GM18511 (cell line): ENCODE measurements at regions not wholly inside any gene's neighbourhood (a gene's known extent, or its start where the extent isn't known, plus 50 kb on each side); places are given as distances from the start of the nearest gene placed in this dataset.

ENCODE experiments used
- ATAC-seq: cut with Tn5 transposase; IDR thresholded peaks from one replicate; pipeline ENCODE4 v1.9.1; 2021; ENCODE audit warnings: mild to moderate bottlenecking, moderate library complexity; ENCODE audit not compliant: unreplicated experiment

- no peak for ATAC-seq
These were observed 451.4 kb downstream of the WDR72 start for GRCh38 chr15:53307952-53308624.

DNA sequence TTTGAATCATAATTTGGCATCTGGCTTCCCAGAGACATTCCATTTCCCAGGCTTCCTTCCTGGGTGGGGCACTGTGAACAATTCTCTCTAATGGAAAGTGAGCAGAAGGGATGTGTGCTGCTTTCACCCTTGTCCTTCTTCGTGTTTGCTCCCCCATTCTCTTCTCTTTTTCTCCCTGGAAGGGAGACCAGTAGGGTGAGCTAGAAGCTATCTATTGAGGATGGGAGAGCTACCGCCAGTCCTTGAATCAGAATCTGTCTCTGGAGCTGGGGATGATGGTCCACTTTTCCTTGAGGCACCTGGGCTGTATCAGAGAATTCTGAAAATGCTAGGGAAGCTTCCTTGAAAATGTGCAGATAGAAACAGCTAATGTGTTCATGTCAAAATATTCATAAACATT lies 453.9 kb downstream of the WDR72 start:
- ATAC-seq, result no peak

DNA sequence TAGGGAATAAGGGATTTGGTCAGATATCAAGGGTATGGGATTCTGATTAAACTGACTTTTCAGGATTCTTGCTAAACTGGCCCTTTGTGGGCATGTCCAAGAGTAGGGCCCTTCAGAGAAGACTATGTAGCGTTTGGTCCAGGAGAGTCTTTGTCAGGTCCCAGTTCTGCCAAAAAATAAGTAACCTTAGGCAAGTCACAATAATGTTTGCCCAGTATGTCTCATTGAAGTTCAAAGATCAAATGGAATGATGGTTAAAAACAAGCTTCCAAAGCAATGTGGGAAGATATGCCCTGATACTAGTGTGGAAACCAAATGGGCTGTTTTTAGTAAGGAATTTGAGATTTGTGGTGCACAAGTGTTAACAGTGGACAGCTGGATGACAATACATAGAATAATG lies 454.4 kb downstream of the WDR72 start:
- no peak for ATAC-seq

GRCh38 chr15:53297828-53298227 lies 461.6 kb downstream of the WDR72 start:
- ATAC-seq, result no peak

DNA sequence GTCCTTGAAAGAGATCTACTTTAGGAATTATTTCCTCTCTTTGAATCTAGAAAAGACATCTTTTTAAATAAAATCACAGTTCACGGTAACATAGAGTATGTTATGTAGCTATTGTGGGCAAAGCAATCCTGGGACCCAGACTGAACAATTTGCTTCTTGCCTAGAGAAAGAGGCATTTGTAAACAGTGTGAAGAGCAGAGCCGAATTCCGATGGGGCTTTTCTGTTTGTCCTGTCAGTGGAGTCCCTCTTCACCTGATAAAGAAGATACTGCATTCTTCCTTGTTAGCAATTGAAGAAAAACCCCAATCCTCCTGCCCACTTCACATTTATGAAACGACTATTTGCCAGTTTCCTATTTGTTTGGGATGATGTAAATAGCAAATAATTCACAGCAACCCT lies 462.9 kb downstream of the WDR72 start:
- no peak for ATAC-seq

DNA sequence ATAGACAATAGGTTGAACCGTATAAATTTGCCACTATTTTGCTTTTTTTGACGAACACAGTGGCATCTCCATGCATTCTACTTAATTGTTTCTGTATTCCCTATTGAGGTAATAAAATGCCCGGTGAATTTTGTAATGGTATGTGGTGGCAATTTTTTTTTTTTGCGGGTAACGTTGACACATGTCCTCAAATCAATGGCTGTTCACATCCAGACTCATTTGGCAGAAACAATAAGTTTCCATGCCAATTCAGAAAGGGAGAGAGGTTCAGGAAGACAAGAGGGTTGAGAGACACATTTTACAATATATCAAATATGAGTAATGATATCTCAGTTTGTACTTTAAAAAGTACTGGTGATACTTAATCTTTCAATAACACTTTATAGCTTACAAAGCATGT lies 463.9 kb downstream of the WDR72 start:
- ATAC-seq, result no peak

GRCh38 chr15:53288542-53288941 lies 470.9 kb downstream of the WDR72 start:
- ATAC-seq, result no peak

DNA sequence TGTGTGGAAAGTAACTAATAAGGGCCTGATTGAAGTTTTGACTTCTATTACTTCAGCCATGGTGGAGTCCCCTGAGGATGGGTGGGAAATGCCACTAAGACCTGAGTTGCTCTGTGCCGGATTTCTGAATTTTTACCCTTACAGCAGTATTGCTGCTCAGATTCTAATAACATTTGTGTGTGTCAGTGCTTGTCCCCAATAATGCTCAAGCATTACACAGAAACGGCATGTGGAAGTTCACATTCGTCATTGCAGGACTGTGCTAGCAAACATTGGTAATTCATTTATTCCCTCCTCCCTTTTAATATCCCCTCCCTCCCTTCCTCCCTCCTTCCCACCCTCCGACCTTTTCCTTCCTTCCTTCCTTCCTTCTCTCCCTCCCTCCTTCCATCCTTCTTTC lies 484.5 kb upstream of the ONECUT1 start:
- no peak for ATAC-seq

- no peak for ATAC-seq
These were observed 482.0 kb upstream of the ONECUT1 start for GRCh38 chr15:53272116-53272515.

- ATAC-seq, result no peak
These were observed 476.0 kb upstream of the ONECUT1 start for GRCh38 chr15:53266176-53266575.

- no peak for ATAC-seq
These were observed 470.5 kb upstream of the ONECUT1 start for GRCh38 chr15:53260647-53261046.

GRCh38 chr15:53256457-53256856 lies 466.3 kb upstream of the ONECUT1 start:
- ATAC-seq, result no peak

- no peak for ATAC-seq
These were observed 465.9 kb upstream of the ONECUT1 start for GRCh38 chr15:53256043-53256442.

DNA sequence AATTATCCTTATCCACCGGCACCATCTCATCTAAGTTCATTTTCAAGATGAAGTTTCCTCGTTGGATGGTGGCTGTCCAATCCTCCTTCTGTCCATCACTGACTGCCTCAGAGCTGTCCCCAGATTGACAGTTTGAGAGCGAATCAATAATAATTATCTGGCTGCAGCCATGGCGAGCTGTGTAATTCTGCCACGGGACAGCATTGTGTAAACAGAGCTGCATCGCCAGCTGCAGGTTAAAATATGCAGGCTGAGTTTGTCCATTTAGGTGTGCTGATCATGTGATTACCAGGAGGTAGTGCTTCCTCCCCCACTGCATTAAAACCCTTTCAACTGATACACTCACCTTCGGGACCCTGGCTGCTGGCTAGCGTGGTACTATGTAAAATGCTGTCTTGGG lies 461.9 kb upstream of the ONECUT1 start:
- ATAC-seq, result no peak

GRCh38 chr15:53251523-53251922 lies 461.4 kb upstream of the ONECUT1 start:
- no peak for ATAC-seq

DNA sequence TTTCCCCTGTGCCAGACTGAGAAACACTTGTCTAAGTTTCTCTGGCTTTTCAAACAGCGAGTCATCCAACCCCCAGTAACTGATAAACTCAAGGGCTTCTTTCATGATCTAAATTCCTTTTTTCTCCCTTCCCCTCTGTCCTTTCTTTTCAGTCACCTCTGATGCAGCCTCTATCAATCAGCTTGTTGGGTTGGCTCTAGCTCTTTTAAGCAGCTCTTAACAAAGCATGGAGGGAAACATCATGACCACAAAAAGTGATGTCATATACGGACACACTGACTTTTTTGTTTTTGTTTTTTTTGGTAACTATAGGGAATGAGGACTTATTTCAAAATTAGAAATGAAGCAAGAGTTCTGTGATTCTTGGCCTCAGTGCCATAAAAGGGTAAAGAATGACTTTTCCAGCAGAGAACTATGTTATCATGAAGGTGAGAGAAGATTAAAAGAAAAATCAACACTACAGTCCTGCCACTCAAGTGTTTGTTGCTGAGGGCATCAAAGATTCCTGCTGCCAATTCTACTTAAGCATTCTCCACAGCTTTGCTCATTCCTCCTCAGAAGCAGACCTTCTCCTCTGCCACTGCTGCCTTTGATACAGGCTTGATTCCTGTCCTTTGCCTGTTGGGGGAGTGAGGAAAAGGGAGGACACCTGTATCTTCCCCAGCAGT lies 457.0 kb upstream of the ONECUT1 start:
- ATAC-seq, result no peak

DNA sequence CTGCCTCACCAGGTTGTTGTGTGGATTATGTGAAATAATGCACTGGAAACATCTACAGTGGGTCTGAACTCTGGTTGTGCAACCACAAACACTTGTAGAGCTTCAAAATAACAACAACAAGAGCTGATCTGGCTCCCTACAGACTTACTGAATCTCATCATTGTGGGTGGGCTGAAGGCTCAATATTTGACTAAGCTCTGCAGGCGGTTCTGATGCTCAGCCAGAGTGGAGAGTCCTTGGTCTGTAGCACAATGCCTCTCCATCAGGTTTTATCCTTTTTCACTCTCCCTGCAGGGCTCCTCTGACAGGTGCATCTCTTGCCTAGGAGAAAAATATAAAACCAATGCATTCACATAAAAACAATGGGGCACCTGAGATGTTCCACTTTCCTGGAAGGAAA lies 456.3 kb upstream of the ONECUT1 start:
- no peak for ATAC-seq

DNA sequence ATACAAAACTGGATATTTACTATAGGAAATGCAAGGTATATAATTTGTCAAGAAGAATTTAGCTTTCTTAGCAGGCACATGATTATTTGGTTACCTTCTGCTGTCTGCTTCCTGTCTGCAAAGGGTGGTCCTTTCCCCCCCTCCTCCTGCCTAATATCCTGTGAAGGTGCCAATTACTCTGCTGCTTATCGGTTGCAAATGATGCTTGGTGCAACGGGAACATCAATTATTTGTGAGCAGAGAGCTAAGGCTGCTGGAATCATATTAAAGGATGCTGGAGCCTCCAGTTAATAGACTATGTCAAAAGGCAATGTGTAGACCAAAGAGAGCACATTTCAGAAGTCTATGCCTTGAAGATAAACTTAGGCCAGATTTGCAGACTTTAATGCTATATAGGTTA lies 443.7 kb upstream of the ONECUT1 start:
- no peak for ATAC-seq

- ATAC-seq, result no peak
These were observed 440.3 kb upstream of the ONECUT1 start for GRCh38 chr15:53230473-53230872.

DNA sequence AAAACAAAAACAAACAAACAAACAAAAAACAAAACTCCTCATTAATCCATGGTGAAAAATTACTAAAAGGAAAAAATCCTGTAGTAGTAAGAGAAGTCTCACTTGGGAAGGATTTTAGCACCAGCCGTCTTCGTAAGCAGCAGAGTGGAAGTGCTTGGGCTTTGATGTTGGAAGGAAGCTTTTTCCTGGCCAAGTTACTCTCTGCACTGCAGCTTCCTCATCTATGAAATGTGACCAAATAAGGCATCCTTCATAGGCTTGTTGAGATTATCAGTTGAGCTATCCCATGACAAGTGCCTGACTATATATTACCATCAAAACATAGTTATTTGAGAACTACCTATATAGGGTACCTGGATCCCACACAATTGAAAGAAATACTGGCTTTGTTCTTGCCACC lies 436.4 kb upstream of the ONECUT1 start:
- no peak for ATAC-seq

DNA sequence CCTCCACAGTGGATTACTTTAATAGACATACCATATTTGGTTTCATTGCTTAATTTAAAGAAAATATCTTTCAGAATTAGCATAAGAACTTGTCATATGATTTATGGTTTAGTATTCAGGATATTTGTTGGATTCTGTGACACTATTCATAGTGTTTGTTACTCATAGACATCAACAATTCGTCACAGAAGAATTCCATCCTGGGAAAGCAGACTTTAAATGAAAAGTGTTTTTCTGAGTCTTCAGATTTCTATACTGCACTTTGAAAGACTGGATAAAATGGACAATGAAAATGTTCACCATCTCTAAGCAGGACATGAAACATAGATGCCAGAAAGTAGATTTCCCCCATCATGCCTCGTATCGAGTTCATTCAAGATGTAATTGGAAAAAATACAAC lies 435.6 kb upstream of the ONECUT1 start:
- no peak for ATAC-seq

GRCh38 chr15:53224371-53224770 lies 434.2 kb upstream of the ONECUT1 start:
- ATAC-seq, result no peak

GRCh38 chr15:53223815-53224214 lies 433.7 kb upstream of the ONECUT1 start:
- ATAC-seq, result no peak
